A549 (cell line): ENCODE measurements at regions not wholly inside any gene's neighbourhood (a gene's known extent, or its start where the extent isn't known, plus 50 kb on each side); places are given as distances from the start of the nearest gene placed in this dataset.

Source experiments
- CHD4 ChIP-seq: fragments of 200-600 bp; sonication (generic); IDR thresholded peaks from 2 replicates; pipeline ENCODE4 v1.6.1; 2016; ENCODE audit warnings: antibody characterized with exemption, mild to moderate bottlenecking, borderline replicate concordance
- CTCF ChIP-seq: fragments of >200 bp; sonication (Bioruptor Twin); formaldehyde crosslinking; IDR thresholded peaks from 3 replicates; pipeline ENCODE4 v1.5.1; 2016
- EP300 ChIP-seq, 2 experiments: fragments of >200 bp; sonication (Bioruptor Twin); formaldehyde crosslinking; IDR thresholded peaks; 2 replicates in 1 of 2; 3 replicates in 1 of 2; pipeline ENCODE4 v1.6.1; 2016 to 2017
- ESRRA ChIP-seq: fragments of 150-350 bp; IDR thresholded peaks from 2 replicates; pipeline ENCODE4 v1.6.1; 2014; ENCODE audit warnings: mild to moderate bottlenecking, low read length, borderline replicate concordance
- FOSL2 ChIP-seq, 2 experiments: fragments of 450-650 bp in 1 of 2; fragments of >200 bp in 1 of 2; sonication (Bioruptor Twin) in 1 of 2; formaldehyde crosslinking; IDR thresholded peaks; 2 replicates each; pipeline versions ENCODE4 v1.5.0 to v1.6.1; 2016 to 2020; ENCODE audit warnings: mild to moderate bottlenecking in 1 of 2, moderate library complexity in 1 of 2
- JUNB ChIP-seq: fragments of >200 bp; sonication (Bioruptor Twin); formaldehyde crosslinking; IDR thresholded peaks from 2 replicates; pipeline ENCODE4 v1.6.1; 2016
- MAFK ChIP-seq: fragments of 450-650 bp; IDR thresholded peaks from 2 replicates; pipeline ENCODE4 v1.6.1; 2014; ENCODE audit not compliant: partially characterized antibody
- MYC ChIP-seq: IDR thresholded peaks from 2 replicates; pipeline ENCODE4 v1.6.1; 2012; ENCODE audit warnings: mild to moderate bottlenecking, inconsistent platforms, low read length, improper control_type of control experiment, borderline replicate concordance
- POLR2A ChIP-seq: IDR thresholded peaks from 2 replicates; pipeline ENCODE4 v1.6.1; 2012; ENCODE audit warnings: mild to moderate bottlenecking, low read length
- RAD21 ChIP-seq, 2 experiments: fragments of >200 bp in 1 of 2; sonication (Bioruptor Twin) in 1 of 2; formaldehyde crosslinking in 1 of 2; IDR thresholded peaks in 1 of 2; conservative IDR thresholded peaks in 1 of 2; 2 replicates in 1 of 2; 3 replicates in 1 of 2; pipeline ENCODE4 v1.6.1; 2012 to 2018; ENCODE audit warnings: inconsistent platforms in 1 of 2
- TF ChIP-seq, protein P1 (sequence below): fragments of 200-600 bp; sonication (generic); IDR thresholded peaks from 2 replicates; pipeline ENCODE4 v1.6.1; 2016; ENCODE audit warnings: antibody characterized with exemption, mild to moderate bottlenecking, moderate library complexity
- TF ChIP-seq, protein P2 (sequence below): IDR thresholded peaks from 2 replicates; pipeline ENCODE4 v1.6.1; 2012; ENCODE audit warnings: low read depth, borderline replicate concordance

DNA sequence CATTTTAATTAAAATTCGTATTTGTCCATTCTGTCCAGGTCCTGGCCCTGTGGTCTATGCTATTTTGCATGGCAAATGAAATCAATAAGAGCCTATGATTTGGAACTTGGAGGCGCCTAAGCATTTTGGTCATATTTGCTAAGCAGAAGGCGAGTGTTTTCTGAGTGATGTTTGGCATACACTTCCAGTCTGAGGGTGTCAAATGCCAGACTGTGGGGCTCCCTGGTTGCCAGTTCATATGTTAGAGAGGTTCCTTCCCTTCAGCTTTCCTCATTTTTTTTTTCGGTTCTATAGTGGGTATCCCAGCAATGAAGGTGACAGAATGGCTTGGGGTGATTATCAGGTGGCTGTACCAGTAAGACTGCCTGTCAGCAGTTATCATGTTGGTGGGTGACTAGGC lies 1007.8 kb upstream of the WWC1 start:
- TF ChIP-seq CTCF (no peak), CHD4 (no peak), JUNB (no peak), POLR2A (no peak), MAFK (no peak), RAD21 (conservative IDR thresholded peaks at IDR 0.05 in 1 of 2, IDR thresholded peaks at IDR 0.05 in 1 of 2) (no peak), FOSL2 (IDR thresholded peaks at IDR 0.05) (no peak), FOSL2 (CRISPR knock-in tag; IDR thresholded peaks at IDR 0.05) (no peak), EP300 (IDR thresholded peaks at IDR 0.05) (no peak), MYC (no peak), ESRRA (no peak)
- TF ChIP-seq, protein P1, sequence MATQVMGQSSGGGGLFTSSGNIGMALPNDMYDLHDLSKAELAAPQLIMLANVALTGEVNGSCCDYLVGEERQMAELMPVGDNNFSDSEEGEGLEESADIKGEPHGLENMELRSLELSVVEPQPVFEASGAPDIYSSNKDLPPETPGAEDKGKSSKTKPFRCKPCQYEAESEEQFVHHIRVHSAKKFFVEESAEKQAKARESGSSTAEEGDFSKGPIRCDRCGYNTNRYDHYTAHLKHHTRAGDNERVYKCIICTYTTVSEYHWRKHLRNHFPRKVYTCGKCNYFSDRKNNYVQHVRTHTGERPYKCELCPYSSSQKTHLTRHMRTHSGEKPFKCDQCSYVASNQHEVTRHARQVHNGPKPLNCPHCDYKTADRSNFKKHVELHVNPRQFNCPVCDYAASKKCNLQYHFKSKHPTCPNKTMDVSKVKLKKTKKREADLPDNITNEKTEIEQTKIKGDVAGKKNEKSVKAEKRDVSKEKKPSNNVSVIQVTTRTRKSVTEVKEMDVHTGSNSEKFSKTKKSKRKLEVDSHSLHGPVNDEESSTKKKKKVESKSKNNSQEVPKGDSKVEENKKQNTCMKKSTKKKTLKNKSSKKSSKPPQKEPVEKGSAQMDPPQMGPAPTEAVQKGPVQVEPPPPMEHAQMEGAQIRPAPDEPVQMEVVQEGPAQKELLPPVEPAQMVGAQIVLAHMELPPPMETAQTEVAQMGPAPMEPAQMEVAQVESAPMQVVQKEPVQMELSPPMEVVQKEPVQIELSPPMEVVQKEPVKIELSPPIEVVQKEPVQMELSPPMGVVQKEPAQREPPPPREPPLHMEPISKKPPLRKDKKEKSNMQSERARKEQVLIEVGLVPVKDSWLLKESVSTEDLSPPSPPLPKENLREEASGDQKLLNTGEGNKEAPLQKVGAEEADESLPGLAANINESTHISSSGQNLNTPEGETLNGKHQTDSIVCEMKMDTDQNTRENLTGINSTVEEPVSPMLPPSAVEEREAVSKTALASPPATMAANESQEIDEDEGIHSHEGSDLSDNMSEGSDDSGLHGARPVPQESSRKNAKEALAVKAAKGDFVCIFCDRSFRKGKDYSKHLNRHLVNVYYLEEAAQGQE: no peak
- TF ChIP-seq, protein P2, sequence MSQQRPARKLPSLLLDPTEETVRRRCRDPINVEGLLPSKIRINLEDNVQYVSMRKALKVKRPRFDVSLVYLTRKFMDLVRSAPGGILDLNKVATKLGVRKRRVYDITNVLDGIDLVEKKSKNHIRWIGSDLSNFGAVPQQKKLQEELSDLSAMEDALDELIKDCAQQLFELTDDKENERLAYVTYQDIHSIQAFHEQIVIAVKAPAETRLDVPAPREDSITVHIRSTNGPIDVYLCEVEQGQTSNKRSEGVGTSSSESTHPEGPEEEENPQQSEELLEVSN: no peak
